ENCODE measurements at regions not wholly inside any gene's neighbourhood (a gene's known extent, or its start where the extent isn't known, plus 50 kb on each side); places are given as distances from the start of the nearest gene placed in this dataset.

GRCh38 chr5:6058055-6058715 lies 320.2 kb downstream of the MED10 start:
- Histone ChIP-seq H3K9me2 (replicated peaks; ENCODE audit: control insufficient read depth, low read length) (no peaks in the 10 kb centered on the region), H3F3A (ENCODE audit: control insufficient read depth, insufficient read depth) (no peaks in the 10 kb centered on the region), H3K27ac (ENCODE audit: low read depth, low read length) (no peak overlapping the region), H3K4me1 (ENCODE audit: control insufficient read depth, low read length) (no peaks in the 10 kb centered on the region), H3K9me3 (ENCODE audit: control insufficient read depth, insufficient read depth, low read length) (no peaks in the 10 kb centered on the region), H4K20me1 (ENCODE audit: control insufficient read depth, insufficient read depth, low read depth, low read length) (no peaks in the 10 kb centered on the region), H3K79me2 (ENCODE audit: control insufficient read depth, low read length) (no peaks in the 10 kb centered on the region), H3K4me3 (ENCODE audit: low read length) (no peak overlapping the region), H3K36me3 (ENCODE audit: control insufficient read depth, low read length) (no peaks in the 10 kb centered on the region), H3K27me3 (ENCODE audit: control insufficient read depth, low read length) (no peaks in the 10 kb centered on the region), H3K4me2 (ENCODE audit: low read length) (no peak overlapping the region)
- no peak for TF ChIP-seq EZH2phosphoT487 (IDR thresholded peaks at IDR 0.05; ENCODE audit: borderline replicate concordance, low read length)
- TF ChIP-seq CTCF (IDR thresholded peaks at IDR 0.05; ENCODE audit: low read depth, low read length, poor library complexity, severe bottlenecking) = no peak

- no peaks in the 10 kb centered on the region for H3K27me3 ChIP-seq (ENCODE audit: control insufficient read depth, low read length)
- H3K4me3 ChIP-seq (ENCODE audit: low read length) = no peak overlapping the region
- TF ChIP-seq EZH2phosphoT487 (IDR thresholded peaks at IDR 0.05; ENCODE audit: borderline replicate concordance, low read length) (no peak), CTCF (IDR thresholded peaks at IDR 0.05; ENCODE audit: low read depth, low read length, poor library complexity, severe bottlenecking) (no peak)
- H3K4me2 ChIP-seq (ENCODE audit: low read length) = no peak overlapping the region
- no peaks in the 10 kb centered on the region for H3K9me2 ChIP-seq (replicated peaks; ENCODE audit: control insufficient read depth, low read length)
- H3K27ac ChIP-seq (ENCODE audit: low read depth, low read length) = no peak overlapping the region
- H3K36me3 ChIP-seq (ENCODE audit: control insufficient read depth, low read length) = no peaks in the 10 kb centered on the region
- no peaks in the 10 kb centered on the region for H3K79me2 ChIP-seq (ENCODE audit: control insufficient read depth, low read length)
- H3K4me1 ChIP-seq (ENCODE audit: control insufficient read depth, low read length) = no peaks in the 10 kb centered on the region
- no peaks in the 10 kb centered on the region for H4K20me1 ChIP-seq (ENCODE audit: control insufficient read depth, insufficient read depth, low read depth, low read length)
- H3F3A ChIP-seq (ENCODE audit: control insufficient read depth, insufficient read depth) = no peaks in the 10 kb centered on the region
- no peaks in the 10 kb centered on the region for H3K9me3 ChIP-seq (ENCODE audit: control insufficient read depth, insufficient read depth, low read length)
These were observed 322.1 kb downstream of the MED10 start for GRCh38 chr5:6056280-6056679.

DNA sequence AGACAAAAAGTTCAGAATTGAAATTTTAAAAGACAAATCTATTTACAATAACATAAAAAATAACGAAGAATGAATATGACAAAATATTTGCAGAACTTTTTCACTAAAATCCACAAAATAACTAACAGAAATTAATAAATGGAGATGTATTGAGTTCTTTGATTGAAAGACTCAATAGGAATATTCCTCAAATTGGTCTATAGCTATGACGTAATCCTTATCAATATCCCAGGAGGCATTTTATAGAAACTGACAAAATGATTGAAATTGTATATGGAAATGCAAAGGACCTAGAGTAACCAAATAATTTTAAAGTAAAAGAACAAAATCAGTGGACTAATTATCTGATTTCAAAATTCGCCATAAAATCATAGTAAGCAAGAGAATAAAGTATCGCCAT lies 328.7 kb downstream of the MED10 start:
- H3K27ac ChIP-seq (ENCODE audit: low read depth, low read length) = no peak overlapping the region
- H3K4me1 ChIP-seq (ENCODE audit: control insufficient read depth, low read length) = no peaks in the 10 kb centered on the region
- no peaks in the 10 kb centered on the region for H3K9me3 ChIP-seq (ENCODE audit: control insufficient read depth, insufficient read depth, low read length)
- H3K4me2 ChIP-seq (ENCODE audit: low read length) = no peak overlapping the region
- no peaks in the 10 kb centered on the region for H3F3A ChIP-seq (ENCODE audit: control insufficient read depth, insufficient read depth)
- H3K27me3 ChIP-seq (ENCODE audit: control insufficient read depth, low read length) = no peaks in the 10 kb centered on the region
- no peaks in the 10 kb centered on the region for H3K79me2 ChIP-seq (ENCODE audit: control insufficient read depth, low read length)
- no peak overlapping the region for H3K4me3 ChIP-seq (ENCODE audit: low read length)
- H3K36me3 ChIP-seq (ENCODE audit: control insufficient read depth, low read length) = no peaks in the 10 kb centered on the region
- no peaks in the 10 kb centered on the region for H4K20me1 ChIP-seq (ENCODE audit: control insufficient read depth, insufficient read depth, low read depth, low read length)
- no peaks in the 10 kb centered on the region for H3K9me2 ChIP-seq (replicated peaks; ENCODE audit: control insufficient read depth, low read length)
- TF ChIP-seq CTCF (IDR thresholded peaks at IDR 0.05; ENCODE audit: low read depth, low read length, poor library complexity, severe bottlenecking) (no peak), EZH2phosphoT487 (IDR thresholded peaks at IDR 0.05; ENCODE audit: borderline replicate concordance, low read length) (no peak)

Data from DOHH2 (cell line).